K562 (cell line): ENCODE measurements at regions not wholly inside any gene's neighbourhood (a gene's known extent, or its start where the extent isn't known, plus 50 kb on each side); places are given as distances from the start of the nearest gene placed in this dataset.

Experiments
- CEBPB ChIP-seq: fragments of 450-650 bp; IDR thresholded peaks from 2 replicates; pipeline ENCODE4 v1.6.1; 2016; ENCODE audit warnings: missing genetic modification characterization, missing compliant biosample characterization
- FIP1L1 ChIP-seq: fragments of 200-400 bp; formaldehyde crosslinking; IDR thresholded peaks from 2 replicates; pipeline ENCODE4 v1.6.1; 2018; ENCODE audit warnings: mild to moderate bottlenecking, low read depth, low read length; ENCODE audit not compliant: poor library complexity, severe bottlenecking
- HOXB6 ChIP-seq: fragments of 250-450 bp; sonication (Bioruptor Pico); IDR thresholded peaks from 2 replicates; pipeline ENCODE4 v1.5.1; 2022; ENCODE audit warnings: mild to moderate bottlenecking, borderline replicate concordance
- RBM25 ChIP-seq: fragments of 200-400 bp; formaldehyde crosslinking; IDR thresholded peaks from 2 replicates; pipeline ENCODE4 v1.6.1; 2018; ENCODE audit warnings: low read length, low read depth, moderate library complexity; ENCODE audit not compliant: severe bottlenecking
- SIN3B ChIP-seq: fragments of 450-650 bp; IDR thresholded peaks from 2 replicates; pipeline ENCODE4 v1.6.1; 2017; ENCODE audit warnings: low read depth, mild to moderate bottlenecking, moderate library complexity
- ZNF12 ChIP-seq: sonication (generic); formaldehyde crosslinking; IDR thresholded peaks from 2 replicates; pipeline ENCODE4 v1.4.0; 2020; ENCODE audit warnings: mild to moderate bottlenecking, missing genetic modification reagents
- ZNF239 ChIP-seq: fragments of 250-450 bp; sonication (Bioruptor Pico); IDR thresholded peaks from 2 replicates; pipeline ENCODE4 v1.4.0; 2020; ENCODE audit warnings: mild to moderate bottlenecking
- ZNF318 ChIP-seq, 2 experiments: fragments of 450-650 bp; IDR thresholded peaks; 2 replicates each; pipeline ENCODE4 v1.6.1; 2016; ENCODE audit warnings: mild to moderate bottlenecking in 2 of 2, borderline replicate concordance in 1 of 2, low read depth in 1 of 2, moderate library complexity in 1 of 2
- ZNF384 ChIP-seq: IDR thresholded peaks from 2 replicates; pipeline ENCODE4 v1.6.1; 2012; ENCODE audit warnings: low read depth, low read length, improper control_type of control experiment
- ZNF609 ChIP-seq: sonication (generic); formaldehyde crosslinking; IDR thresholded peaks from 2 replicates; pipeline ENCODE4 v1.8.1; 2023; ENCODE audit warnings: missing genetic modification reagents, mild to moderate bottlenecking, borderline replicate concordance

GRCh38 chr20:1720226-1720625, 62.6 kb upstream of the SIRPG start (continued):
- no peak for TF ChIP-seq HOXB6 (CRISPR knock-in tag)
- TF ChIP-seq SIN3B, result no peak
- TF ChIP-seq ZNF318 (IDR thresholded peaks at IDR 0.05; ENCODE audit: borderline replicate concordance in 1 of 2, low read depth in 1 of 2), result no peak
- TF ChIP-seq ZNF609 (CRISPR knock-in tag), result no peak
- no peak for TF ChIP-seq CEBPB
- no peak for TF ChIP-seq FIP1L1
- no peak for TF ChIP-seq RBM25
- TF ChIP-seq ZNF384, result no peak
- TF ChIP-seq ZNF239 (CRISPR knock-in tag), result no peak
- TF ChIP-seq ZNF12 (CRISPR knock-in tag), result no peak
